HK-2 (cell line): ENCODE measurements at regions not wholly inside any gene's neighbourhood (a gene's known extent, or its start where the extent isn't known, plus 50 kb on each side); places are given as distances from the start of the nearest gene placed in this dataset.

Source experiments
- DNase-seq: peaks from one replicate; pipeline ENCODE4 v3.0.0-alpha.2; 2018; ENCODE audit not compliant: unreplicated experiment

- no peak for DNase-seq
Observed at GRCh38 chr4:33149658-33150524, 2429.7 kb downstream of the PCDH7 start.

GRCh38 chr4:33150525-33150910 is 2430.3 kb downstream of the PCDH7 start:
- no peak for DNase-seq

- DNase-seq: peak; percentile 3
Observed at GRCh38 chr4:33160126-33160525, 2440.0 kb downstream of the PCDH7 start.

GRCh38 chr4:33161202-33161601 is 2441.0 kb downstream of the PCDH7 start:
- no peak for DNase-seq

GRCh38 chr4:33162122-33162521 is 2442.0 kb downstream of the PCDH7 start:
- DNase-seq: no peak

- no peak for DNase-seq
Observed at GRCh38 chr4:33171873-33172525, 2451.8 kb downstream of the PCDH7 start.

- no peak for DNase-seq
Observed at GRCh38 chr4:33176566-33176965, 2456.4 kb downstream of the PCDH7 start.

- no peak for DNase-seq
Observed at GRCh38 chr4:33184657-33185290, 2464.6 kb downstream of the PCDH7 start.

GRCh38 chr4:33187035-33187434 is 2466.9 kb downstream of the PCDH7 start:
- DNase-seq: no peak

GRCh38 chr4:33188733-33189132 is 2468.6 kb downstream of the PCDH7 start:
- DNase-seq: no peak

- no peak for DNase-seq
Observed at GRCh38 chr4:33189169-33189568, 2469.0 kb downstream of the PCDH7 start.

- no peak for DNase-seq
Observed at GRCh38 chr4:33193109-33193508, 2472.9 kb downstream of the PCDH7 start.

GRCh38 chr4:33200377-33200776 is 2480.2 kb downstream of the PCDH7 start:
- DNase-seq: no peak

- no peak for DNase-seq
Observed at GRCh38 chr4:33218238-33218637, 2498.1 kb downstream of the PCDH7 start.

- DNase-seq: no peak
Observed at GRCh38 chr4:33226133-33226532, 2506.0 kb downstream of the PCDH7 start.

- DNase-seq: no peak
Observed at GRCh38 chr4:33226783-33227182, 2506.6 kb downstream of the PCDH7 start.

GRCh38 chr4:33255094-33255493 is 2534.9 kb downstream of the PCDH7 start:
- no peak for DNase-seq

- DNase-seq: no peak
Observed at GRCh38 chr4:33255507-33255906, 2535.3 kb downstream of the PCDH7 start.

GRCh38 chr4:33262824-33263223 is 2542.7 kb downstream of the PCDH7 start:
- no peak for DNase-seq

GRCh38 chr4:33268776-33269175 is 2548.6 kb downstream of the PCDH7 start:
- DNase-seq: no peak

GRCh38 chr4:33270403-33270802 is 2550.2 kb downstream of the PCDH7 start:
- no peak for DNase-seq

- no peak for DNase-seq
Observed at GRCh38 chr4:33272722-33273121, 2552.6 kb downstream of the PCDH7 start.

- no peak for DNase-seq
Observed at GRCh38 chr4:33283818-33284217, 2563.6 kb downstream of the PCDH7 start.
